ENCODE measurements at regions not wholly inside any gene's neighbourhood (a gene's known extent, or its start where the extent isn't known, plus 50 kb on each side); places are given as distances from the start of the nearest gene placed in this dataset.

- DNase-seq (ENCODE audit: low read depth in 2 of 2): no peak
Measured at GRCh38 chr18:22113144-22113844, 56.1 kb upstream of the GATA6 start.

- DNase-seq (ENCODE audit: low read depth in 2 of 2): no peak
Measured at GRCh38 chr18:22114526-22115321, 54.7 kb upstream of the GATA6 start.

- no peak for DNase-seq (ENCODE audit: low read depth in 2 of 2)
Measured at GRCh38 chr18:22115573-22115972, 53.8 kb upstream of the GATA6 start.

Data from stimulated activated CD4-positive, alpha-beta T cell treated with anti-CD3 and anti-CD28 coated beads, Interleukin-12 subunit alpha, Interleukin-12 subunit beta, amount 100 ng/mL, for 24 hours (primary cell).